K562 (cell line): ENCODE measurements at regions not wholly inside any gene's neighbourhood (a gene's known extent, or its start where the extent isn't known, plus 50 kb on each side); places are given as distances from the start of the nearest gene placed in this dataset.

Source experiments
- ESRRA ChIP-seq: fragments of 450-650 bp; IDR thresholded peaks from 2 replicates; pipeline ENCODE4 v1.6.1; 2014; ENCODE audit warnings: low read depth, mild to moderate bottlenecking, moderate library complexity, borderline replicate concordance
- POLR2A ChIP-seq: fragments of 450-650 bp; conservative IDR thresholded peaks from 2 replicates; pipeline ENCODE4 v1.6.1; 2016
- TF ChIP-seq, protein P1 (sequence below), 3 experiments: IDR thresholded peaks in 2 of 3; conservative IDR thresholded peaks in 1 of 3; 2 replicates each; pipeline ENCODE4 v1.5.1; 2011 to 2012; ENCODE audit warnings: low read length in 3 of 3, mild to moderate bottlenecking in 3 of 3, control low read depth in 2 of 3, improper control_type of control experiment in 1 of 3, inconsistent platforms in 1 of 3, low read depth in 1 of 3, mixed read lengths in 1 of 3, moderate library complexity in 1 of 3; ENCODE audit not compliant: insufficient read depth in 2 of 3
- TF ChIP-seq, protein P2 (sequence below): fragments of 250-450 bp; sonication (Bioruptor Pico); IDR thresholded peaks from 2 replicates; pipeline ENCODE4 v1.8.0; 2022; ENCODE audit warnings: inconsistent platforms, mild to moderate bottlenecking, moderate library complexity, borderline replicate concordance

DNA sequence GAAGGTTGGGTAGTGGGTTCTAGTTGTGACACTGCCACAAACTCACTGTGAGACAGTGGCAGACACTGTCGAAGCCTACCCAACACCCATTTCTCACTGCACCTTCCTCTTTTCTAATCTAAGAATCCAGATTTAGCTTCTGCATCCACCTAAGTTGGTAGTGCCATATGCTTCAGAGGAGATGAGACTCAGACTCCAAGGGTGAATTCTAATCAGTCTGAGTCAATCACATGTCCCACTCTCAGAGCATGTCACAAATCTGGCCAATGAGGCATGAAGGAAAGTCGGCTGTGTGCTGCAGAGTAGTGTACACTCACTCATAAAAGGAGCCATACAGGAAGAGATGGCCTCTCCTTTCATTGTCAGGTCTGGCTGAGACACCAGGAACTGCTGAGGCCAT is 102.1 kb upstream of the RAP1B start:
- TF ChIP-seq POLR2A (no peak), ESRRA (no peak)
- TF ChIP-seq, protein P1, sequence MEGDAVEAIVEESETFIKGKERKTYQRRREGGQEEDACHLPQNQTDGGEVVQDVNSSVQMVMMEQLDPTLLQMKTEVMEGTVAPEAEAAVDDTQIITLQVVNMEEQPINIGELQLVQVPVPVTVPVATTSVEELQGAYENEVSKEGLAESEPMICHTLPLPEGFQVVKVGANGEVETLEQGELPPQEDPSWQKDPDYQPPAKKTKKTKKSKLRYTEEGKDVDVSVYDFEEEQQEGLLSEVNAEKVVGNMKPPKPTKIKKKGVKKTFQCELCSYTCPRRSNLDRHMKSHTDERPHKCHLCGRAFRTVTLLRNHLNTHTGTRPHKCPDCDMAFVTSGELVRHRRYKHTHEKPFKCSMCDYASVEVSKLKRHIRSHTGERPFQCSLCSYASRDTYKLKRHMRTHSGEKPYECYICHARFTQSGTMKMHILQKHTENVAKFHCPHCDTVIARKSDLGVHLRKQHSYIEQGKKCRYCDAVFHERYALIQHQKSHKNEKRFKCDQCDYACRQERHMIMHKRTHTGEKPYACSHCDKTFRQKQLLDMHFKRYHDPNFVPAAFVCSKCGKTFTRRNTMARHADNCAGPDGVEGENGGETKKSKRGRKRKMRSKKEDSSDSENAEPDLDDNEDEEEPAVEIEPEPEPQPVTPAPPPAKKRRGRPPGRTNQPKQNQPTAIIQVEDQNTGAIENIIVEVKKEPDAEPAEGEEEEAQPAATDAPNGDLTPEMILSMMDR (IDR thresholded peaks at IDR 0.05 in 2 of 3, conservative IDR thresholded peaks at IDR 0.05 in 1 of 3; ENCODE audit: insufficient read depth in 2 of 3, low read depth in 1 of 3, low read length in 3 of 3), result no peak
- TF ChIP-seq, protein P2, sequence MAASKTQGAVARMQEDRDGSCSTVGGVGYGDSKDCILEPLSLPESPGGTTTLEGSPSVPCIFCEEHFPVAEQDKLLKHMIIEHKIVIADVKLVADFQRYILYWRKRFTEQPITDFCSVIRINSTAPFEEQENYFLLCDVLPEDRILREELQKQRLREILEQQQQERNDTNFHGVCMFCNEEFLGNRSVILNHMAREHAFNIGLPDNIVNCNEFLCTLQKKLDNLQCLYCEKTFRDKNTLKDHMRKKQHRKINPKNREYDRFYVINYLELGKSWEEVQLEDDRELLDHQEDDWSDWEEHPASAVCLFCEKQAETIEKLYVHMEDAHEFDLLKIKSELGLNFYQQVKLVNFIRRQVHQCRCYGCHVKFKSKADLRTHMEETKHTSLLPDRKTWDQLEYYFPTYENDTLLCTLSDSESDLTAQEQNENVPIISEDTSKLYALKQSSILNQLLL, result no peak
